EH (cell line): ENCODE measurements at regions not wholly inside any gene's neighbourhood (a gene's known extent, or its start where the extent isn't known, plus 50 kb on each side); places are given as distances from the start of the nearest gene placed in this dataset.
A peak's percentile ranks its signal among the peaks of the same experiment; 100 is the strongest.

Source experiments
- DNase-seq: peaks from one replicate; pipeline ENCODE4 v3.0.0-alpha.2; 2015; ENCODE audit warnings: low read depth

DNA sequence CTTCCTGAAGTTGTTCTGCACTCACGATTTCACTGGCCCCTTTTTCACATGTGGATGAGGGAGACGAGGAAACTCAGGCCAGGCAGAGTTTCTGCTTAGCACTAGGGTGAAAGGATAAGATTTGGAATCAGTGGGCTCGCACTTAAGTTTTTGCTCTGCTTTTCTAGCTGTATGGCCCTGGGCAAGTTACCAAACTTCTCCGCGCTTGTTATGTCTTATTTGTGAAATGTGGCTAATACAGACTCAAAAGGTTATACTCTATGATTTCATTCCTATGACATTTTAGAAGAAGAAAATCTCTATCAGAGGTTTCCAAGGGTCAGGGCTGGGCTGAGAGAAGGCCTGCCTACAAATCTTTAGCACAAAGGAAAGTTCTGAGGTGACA is 191.9 kb upstream of the LRIG1 start:
- no peak for DNase-seq

DNA sequence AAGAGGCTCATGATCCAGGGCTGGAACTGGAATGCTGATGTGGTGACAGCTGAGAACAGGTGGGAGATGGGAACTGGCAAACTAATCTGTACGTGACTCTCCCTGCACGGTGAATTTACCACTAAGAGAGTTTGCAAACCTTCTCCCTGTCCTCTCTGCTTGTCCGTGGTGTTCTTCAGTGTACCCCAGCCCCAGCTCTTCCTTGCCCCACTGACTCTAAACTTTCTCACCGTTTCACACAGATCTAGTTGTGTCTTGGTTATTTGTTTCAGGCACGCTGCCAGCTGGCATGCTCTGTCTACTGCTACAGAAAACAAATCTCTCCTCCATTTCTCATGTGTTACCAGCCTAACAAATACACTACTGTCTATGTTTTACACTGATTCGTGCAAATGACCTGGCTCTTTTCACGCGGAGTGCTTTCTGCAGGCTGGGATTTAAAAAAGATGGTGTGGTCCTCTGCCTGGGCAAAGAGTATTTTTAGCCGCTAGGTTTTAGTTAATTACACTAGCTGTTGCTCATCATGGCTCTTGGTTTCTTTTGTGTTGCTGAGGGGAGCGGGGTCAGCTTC is 192.7 kb upstream of the LRIG1 start:
- DNase-seq: no peak

DNA sequence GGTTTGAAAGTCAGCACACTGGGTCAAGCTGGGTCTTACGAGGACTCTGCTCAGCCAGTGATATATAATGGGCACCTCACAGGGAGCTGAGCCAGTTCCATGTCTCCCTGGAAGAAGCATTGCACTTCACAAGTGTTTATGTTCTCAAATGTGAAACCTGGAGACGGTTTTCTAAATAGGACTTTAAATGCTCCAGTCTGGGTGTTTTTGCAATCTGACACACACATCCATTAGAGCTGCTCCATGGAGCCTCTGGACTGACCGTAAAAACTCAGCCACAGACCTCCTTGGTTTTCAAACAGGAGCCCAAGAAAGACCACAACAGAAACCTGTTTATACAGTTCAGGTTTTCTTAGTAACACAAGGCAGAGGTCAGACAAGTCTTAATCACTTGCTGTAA is 201.3 kb upstream of the LRIG1 start:
- DNase-seq: no peak

DNA sequence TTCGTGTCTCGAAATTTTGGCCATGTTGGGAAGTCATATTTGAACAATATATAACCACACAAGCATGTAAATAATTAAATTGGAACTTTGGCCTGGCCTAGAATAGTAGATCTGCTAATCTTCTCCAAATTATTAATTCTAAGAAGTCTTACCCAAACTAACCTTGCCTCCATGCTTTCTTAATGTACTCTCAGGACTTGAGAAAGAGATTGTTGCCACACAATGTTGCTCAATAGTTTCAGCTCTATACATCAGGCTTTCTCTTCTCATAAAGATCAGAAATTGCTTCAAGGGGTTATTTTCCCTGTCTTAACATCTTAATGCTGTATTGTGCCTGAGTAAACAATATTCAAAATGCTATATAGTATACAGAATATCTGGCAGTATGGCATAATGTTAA is 202.7 kb upstream of the LRIG1 start:
- DNase-seq: no peak

DNA sequence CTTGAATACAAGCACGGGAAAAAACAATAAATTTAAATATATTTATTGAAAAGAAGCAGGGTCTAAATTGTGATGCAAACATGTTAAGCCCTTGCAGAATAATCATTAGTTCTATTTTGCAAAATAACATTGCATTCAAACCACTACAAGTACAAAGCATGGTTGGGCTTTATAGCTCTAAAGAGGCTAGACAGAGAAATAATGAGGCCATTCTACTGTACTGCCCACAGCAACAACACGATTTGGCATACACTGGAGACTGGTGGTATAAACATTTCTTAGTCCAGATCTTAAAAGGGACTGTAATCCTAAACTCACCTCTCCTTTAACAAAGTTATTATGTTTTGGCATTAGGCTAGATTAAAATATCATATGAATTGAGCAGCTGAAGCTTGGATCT is 204.3 kb upstream of the LRIG1 start:
- no peak for DNase-seq

DNA sequence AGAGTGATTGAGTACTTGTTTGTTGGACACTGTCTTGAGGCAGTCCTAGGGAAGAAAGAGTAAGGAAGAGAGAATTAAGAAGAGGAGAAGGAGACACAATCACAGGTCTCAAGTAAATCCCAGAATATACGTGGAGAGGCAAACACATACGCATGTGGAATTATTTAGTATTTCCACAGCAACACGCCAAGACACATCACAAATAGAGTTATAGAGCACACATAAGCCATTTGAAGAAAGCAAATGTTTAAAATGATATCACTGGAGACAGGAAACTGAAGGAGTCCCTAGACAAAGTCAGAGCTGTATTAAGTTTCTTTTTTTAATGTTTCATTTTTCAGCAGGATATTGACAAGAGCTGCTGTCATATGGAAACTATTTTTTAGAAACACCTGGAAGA is 206.1 kb upstream of the LRIG1 start:
- DNase-seq: no peak

DNA sequence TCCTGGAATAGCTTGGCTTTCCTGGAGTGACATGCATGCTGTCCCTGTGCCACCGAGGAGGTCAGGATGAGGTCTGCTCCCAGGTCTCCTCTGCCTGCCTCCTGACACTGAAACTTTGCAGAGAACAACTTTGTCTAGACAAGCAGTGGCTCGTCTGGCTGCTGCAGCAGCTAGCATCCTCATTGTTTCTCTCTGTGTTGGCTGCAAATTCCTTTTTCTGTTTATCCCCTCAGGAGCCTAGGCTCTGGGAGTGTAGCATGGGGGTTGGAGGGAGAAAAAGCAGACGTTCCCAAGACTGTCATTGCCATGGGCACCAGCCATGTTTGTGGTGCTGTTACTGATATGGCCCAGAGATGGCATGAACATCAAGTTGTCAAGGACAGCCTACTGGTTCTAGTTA is 208.7 kb upstream of the LRIG1 start:
- DNase-seq: no peak

DNA sequence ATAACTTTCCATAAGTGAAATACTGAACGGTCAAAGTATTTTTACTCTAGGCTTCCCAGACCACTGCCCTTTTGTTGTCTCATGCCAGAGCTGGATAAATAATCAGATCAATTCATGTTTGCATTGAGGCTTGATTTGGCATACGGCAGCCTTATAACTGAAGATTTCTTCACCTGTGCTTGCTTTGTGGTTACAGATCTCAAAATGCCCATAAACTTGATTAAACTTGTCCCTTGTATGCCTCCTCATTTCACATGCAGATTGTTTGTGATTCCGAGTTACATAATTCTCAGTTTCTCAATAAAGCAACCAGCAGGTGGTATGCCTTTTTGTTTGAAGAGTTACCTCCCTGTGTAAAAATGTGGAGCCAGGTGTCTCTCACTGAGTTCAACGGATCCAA is 211.4 kb upstream of the LRIG1 start:
- no peak for DNase-seq

DNA sequence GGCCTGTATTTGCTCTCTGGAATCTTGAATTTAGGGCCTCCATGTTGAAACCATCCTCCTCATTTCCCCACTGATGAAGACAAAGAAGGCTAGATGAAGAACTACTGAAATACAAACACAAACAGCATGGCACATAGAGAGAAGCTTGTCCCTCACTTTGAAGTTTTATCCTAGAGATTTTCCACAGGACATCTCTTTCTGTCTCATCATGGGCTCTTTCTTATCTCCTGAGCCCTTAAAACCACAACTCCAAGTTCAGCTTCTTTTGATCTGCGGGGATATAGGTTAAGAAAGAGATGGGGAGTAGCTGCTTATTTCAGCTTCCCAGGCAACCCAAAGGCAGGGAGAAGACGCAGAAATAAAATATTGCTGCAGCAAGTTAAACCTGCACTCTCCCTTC is 213.1 kb upstream of the LRIG1 start:
- DNase-seq: no peak

DNA sequence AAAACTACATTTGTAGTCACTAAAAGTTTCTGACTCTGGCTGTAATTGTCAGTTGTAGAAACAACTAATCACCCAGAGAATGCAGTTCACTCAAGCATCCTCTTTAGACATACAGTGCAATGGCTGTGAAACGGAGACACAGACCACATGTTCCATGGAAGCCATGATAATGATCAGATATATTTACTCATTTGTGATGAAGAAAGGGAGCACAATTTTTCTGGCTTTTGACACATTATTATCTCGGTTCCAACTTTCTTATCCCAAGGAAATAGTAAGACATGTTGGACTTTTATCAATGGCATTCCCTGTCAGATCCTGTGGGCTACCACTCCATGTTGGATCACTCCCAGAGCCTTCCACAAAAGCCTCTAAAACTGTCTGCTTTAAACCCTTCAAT is 215.0 kb upstream of the LRIG1 start:
- no peak for DNase-seq

DNA sequence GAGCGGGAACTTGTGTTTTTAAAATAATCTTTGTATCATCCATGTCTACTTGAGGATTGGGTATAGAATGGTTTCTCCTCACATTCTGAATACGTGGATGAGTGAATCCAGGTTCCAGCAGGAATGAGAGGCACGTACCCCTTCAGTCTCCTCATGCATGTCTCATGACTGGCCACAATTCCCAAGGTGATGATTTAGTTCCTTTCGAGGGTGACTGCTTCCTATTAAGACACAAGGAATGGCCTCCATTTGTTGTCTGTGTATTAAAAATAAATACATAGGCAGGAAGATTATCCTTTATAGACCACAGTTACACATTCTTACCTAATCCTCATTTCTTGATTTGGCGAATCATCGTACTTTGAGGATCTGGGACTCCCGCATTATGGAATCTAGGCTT is 217.0 kb upstream of the LRIG1 start:
- DNase-seq: no peak

DNA sequence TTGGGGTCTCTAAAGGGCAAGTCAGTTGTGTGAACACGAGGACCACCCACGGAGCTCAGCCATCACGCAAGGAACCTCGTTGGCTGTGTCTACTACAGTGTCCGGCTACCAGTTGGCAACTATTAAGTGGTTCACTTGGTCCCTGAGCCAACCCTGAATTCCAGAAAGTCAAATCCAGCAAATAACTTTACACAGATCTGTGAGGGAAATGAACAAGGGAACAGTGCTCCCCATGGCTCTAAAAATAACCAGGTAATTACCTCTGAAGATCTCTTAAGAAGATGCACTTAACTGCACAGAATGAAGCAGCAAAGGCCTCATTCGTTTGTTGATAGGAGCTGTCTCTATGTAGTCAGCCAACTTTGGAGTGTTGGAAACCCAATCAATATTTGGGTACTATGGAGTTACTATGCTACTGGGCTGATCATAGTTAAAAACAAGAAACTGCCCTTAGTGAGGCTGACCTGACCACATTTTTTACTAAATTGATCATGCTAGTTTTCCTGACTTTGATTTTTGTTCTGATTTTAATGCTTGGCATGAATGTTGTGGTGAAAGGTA is 219.1 kb upstream of the LRIG1 start:
- DNase-seq: no peak

DNA sequence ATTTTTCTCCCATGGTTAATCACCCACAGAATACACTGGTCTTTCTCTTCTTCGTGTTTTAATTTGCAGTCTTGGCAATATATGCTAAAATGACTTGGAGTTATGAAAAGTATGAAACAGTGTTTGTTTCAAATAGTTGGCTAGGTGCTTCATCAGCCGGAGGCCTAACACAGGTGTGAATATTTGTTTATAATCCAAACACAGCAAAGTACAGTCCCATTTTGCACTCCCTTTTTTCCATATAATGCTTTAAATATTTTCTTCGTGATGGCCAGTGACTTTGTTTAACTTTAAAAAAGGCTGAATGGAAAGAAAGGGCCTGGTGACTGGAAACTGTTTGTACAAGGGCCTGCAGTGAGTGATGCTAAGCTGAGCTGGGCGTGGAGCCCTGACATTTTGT is 219.7 kb upstream of the LRIG1 start:
- no peak for DNase-seq

DNA sequence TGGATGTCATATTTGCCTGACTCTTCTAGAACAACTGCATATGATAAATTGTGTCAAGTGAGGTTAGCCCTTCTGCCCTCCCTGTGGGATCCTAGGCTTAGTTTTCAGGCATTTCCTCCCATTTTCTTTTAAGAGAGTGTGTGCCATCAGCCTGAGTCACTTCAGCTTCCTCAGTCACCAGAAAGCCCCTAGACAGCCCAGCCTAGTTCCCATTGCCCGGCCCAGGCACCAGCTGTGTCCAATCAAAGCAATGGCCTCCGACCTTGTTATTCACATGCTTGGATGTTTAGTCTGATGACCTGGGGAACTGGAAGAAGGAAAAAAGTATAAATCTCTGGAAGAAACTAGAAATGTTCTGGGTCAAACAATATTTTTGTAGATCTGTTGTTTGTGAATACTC is 221.9 kb upstream of the LRIG1 start:
- peak; percentile 88 for DNase-seq

DNA sequence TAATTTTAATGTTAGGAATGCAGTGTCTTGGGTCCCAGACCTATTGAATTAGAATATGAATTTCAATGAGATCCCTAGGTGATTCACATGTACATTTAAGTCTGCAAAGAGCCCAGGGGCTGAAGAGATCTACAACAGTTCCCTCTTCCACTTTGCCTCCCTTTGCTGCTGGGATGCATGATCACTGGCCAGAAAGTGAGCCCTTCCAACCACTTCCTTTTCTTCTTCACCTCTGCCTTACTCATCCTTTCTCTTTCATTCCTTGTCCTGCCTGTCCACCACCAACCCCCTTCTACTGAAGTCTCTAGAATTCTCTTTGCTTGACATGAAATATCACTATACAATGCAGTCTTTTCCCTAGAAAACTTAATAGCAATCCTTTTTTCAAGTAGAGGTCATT is 222.4 kb upstream of the LRIG1 start:
- peak; percentile 30 for DNase-seq

DNA sequence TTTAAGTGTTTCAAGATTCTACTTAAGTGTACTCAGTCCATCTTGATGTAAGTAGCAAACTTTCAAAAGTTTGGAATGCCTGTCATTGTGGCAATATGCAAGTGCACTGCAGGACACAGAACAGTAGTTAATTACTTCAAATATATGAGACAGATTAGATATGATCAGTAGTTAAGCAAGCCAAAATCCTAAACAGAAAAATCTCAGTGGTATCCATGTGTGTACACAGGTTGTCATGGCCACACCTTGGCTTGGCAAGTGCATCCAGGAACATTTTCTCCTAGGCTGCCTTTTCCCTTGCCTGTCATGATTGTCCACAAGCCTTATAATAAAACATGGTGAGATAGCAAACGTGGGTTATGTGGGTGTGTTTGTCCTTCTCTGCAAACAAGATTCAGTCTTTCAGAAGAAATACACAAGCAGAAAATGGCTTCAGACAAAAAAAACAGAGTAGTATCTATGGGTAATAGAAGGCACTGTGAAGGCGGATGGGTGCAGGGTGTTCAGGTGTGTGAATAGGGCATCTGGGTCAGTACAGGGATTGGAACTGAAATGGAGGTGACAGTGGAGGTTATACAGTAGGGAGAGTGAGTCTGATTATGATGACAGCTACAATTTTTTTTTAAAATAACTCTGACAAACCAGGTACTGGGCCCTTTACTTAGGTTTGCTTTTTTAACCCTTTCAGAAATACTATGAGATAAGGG is 229.0 kb upstream of the LRIG1 start:
- DNase-seq: no peak

DNA sequence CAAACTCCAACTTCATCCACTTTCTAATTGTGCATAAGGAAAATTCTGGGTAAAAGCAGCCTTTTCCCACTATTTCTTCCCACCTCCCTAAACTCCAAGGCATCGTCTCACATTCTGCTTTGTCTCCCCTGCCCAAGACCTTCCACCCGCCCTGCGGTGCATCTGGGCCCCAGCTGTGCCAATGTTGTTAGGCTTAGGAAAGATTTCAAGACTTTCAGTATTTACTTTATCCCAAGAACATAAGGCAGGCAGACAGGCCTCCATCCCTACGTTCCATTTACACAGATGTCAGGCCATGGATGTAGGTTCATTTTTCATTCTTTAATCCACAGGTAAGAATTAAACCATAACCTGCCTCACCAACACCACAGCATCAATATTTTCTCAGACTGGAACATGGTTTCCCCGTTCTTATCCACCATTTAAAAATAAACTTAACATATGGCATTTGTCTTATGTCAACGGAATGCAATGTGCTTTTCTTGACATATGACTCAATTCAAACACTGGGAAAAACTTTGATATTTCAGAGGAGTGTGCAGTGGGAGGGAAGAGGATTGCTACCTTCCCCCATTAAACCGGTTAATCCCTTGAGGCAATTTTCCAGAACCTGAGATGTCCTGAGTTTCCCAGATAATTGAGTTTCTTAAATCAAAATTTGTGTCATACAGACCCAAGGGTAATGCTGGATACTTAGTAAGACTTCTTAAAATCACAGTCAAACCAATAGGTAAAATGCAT is 238.0 kb upstream of the LRIG1 start:
- DNase-seq: peak; percentile 68

DNA sequence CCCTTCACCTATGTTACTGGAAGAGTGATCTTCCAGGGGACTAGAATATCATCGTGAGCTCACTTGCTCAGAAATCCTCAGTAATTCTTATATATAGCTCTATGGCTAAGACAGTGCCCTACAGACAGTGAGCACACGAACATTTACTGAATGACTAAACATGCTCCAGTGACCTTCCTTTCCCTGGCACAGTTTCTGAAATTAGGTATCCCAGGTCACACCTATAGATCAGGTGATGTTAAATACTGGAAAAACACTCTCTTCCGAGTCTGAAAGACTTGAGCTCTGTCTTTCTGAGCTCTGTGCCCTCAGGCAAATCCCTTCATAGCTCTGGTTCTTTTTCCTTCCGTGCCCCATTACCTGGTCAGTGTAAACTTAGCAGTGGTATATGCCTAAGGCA is 239.4 kb upstream of the LRIG1 start:
- DNase-seq: no peak

DNA sequence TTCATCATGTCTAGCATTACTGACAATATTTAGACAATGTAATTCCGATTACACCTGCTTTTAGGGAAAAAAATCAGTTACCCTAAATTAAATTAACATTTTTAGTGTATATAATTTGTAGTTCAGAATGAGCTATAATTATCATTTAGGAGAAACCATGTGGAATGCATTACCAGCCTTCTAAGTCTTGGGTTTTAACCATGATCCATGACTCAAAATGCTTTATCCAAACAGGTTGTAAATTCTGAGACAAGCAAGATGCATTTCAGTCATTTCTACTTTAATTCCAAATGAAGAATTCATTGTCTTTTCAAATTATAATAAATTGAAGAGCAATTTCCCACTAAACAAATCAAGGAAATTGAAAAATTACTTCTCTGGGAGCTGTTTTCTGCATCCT is 243.7 kb upstream of the LRIG1 start:
- DNase-seq: peak; percentile 14

DNA sequence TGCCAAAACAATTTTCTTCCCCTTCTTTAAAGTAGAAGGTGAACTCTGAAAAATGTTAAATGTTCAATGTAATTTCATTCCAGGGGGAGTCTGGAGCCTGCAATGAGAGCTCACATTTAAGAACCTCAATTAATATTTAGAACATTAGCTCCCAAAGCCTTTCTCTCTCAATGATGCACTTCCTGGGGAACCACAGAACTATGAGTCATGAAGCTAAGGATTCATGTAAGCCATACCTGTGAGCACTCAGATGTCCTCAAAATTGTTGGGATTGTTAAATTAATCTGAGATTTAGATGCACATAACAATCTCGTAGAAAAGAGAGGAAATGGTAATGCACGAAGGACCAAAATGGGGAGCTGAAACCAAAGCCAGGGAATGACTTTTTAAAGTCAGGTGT is 244.2 kb upstream of the LRIG1 start:
- DNase-seq: no peak

DNA sequence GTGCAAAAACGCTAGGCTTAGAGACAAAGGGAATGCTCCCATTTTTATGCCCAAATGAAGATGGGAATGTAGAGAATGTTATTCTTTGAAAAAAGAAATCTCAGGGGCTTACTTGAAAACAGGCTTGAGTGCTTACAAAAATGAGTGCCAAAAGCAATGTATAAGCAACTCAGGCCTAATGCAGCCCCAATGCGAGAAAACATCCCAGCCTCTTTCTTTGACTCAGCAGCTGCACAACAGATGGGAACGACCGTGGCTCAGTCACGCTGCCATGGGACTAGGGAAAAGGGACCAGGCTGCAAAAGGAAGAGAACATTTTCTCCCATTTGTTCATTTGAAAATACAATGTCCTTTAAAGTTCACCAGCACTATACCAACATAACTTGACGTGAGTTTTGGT is 246.4 kb upstream of the LRIG1 start:
- DNase-seq: peak; percentile 13

DNA sequence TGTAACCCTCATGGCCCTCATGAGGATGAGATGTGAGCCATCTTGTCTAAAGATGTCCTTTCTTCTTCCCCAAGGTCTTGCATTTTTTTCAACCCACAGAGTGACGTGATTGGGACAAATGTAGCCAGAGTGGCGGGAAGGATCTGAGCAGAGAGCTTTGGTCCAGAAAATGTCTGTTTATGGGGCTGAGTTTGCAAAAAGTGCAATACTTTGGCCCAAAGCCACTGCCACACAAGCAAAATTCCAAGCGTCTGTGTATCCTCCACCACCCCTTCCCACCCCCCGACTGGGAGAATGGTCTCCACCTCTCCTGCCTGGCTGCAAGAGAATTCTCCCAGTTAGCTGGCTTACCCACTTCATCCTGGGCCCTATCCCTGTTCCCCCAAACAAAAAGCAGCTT is 246.9 kb upstream of the LRIG1 start:
- peak; percentile 21 for DNase-seq

DNA sequence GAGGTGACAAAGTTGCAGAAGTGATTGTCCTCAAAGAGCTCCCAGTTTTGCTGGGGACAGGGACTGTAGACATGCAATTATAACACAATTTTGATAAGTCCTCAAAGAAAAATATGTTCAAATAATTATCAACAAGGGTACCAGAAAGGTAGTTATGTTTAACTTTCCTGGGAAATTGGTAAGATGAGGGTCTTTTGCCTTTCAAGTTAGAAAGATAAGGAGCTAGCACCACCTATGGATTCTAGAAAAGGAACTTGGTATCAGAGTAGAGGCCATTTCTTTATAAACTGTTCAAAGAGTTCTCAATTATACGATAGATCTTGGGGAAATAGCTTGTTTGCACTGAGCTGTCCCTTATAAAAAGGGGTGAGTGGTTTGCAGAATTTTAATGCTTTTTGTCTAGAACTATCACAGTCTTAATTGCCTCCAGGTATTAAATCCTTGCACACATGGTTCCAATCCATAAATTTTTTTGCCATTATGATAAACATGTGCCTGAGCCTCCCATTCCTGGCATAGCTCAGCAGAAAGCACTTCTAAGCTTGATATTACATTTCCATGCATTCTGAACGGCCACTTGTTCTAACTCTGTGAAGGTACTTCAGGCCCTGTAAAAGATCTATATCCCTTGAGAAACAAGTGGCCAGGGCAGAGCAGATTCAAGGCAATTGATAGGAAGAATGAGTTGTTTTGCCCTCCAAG is 247.5 kb upstream of the LRIG1 start:
- peak; percentile 16 for DNase-seq
